Gastroesophageal sphincter (tissue), 4 donors: ENCODE measurements at regions not wholly inside any gene's neighbourhood (a gene's known extent, or its start where the extent isn't known, plus 50 kb on each side); places are given as distances from the start of the nearest gene placed in this dataset.

ENCODE experiments used
- ATAC-seq: fragments of 150-250 bp; one replicate; pipeline ENCODE4 v1.9.1; 2016; ENCODE audit warnings: mild to moderate bottlenecking, moderate library complexity
- H3K27ac ChIP-seq, 4 donors: fragments of 200-600 bp; sonication (generic) in 3 of 4; 1 replicate in 3 of 4; 2 replicates in 1 of 4; pipeline ENCODE4 v1.5.1; 2016 to 2019
- H3K27me3 ChIP-seq: fragments of 200-600 bp; sonication (generic); one replicate; pipeline ENCODE4 v1.5.1; 2019
- H3K36me3 ChIP-seq, 2 donors: fragments of 200-600 bp; sonication (generic); one replicate each; pipeline ENCODE4 v1.5.1; 2019; ENCODE audit warnings: control low read depth in 1 of 2
- H3K4me1 ChIP-seq, 3 donors: fragments of 200-600 bp; sonication (generic); 1 replicate in 2 of 3; 2 replicates in 1 of 3; pipeline ENCODE4 v1.5.1; 2016 to 2019; ENCODE audit warnings: control low read depth in 2 of 3
- H3K4me3 ChIP-seq, 2 donors: fragments of 200-600 bp; sonication (generic); one replicate each; pipeline ENCODE4 v1.5.1; 2019; ENCODE audit warnings: mild to moderate bottlenecking in 1 of 2, moderate library complexity in 1 of 2
- H3K9me3 ChIP-seq, 3 donors: fragments of 200-600 bp; sonication (generic); one replicate each; pipeline ENCODE4 v1.5.1; 2017 to 2019; ENCODE audit warnings: control low read depth in 2 of 3
- EP300 ChIP-seq: sonication (generic); formaldehyde crosslinking; IDR thresholded peaks from one replicate; pipeline ENCODE4 v1.6.1; 2017; ENCODE audit warnings: antibody characterized with exemption, mild to moderate bottlenecking
- POLR2A ChIP-seq, 2 donors: fragments of 450-650 bp; IDR thresholded peaks; one replicate each; pipeline ENCODE4 v1.6.1; 2017; ENCODE audit warnings: antibody characterized with exemption in 2 of 2, mild to moderate bottlenecking in 2 of 2, moderate library complexity in 1 of 2
- POLR2AphosphoS5 ChIP-seq: sonication (generic); formaldehyde crosslinking; IDR thresholded peaks from one replicate; pipeline ENCODE4 v1.6.1; 2017; ENCODE audit warnings: antibody characterized with exemption
- WGBS, 2 donors: methylation state at CpG; one replicate each; pipeline ENCODE4 v1.1.5; 2018; ENCODE audit warnings: low coverage in 1 of 2; 5-methylcytosine and 5-hydroxymethylcytosine counted together
- TF ChIP-seq, protein P1 (sequence below), 4 experiments: fragments of 200-600 bp in 2 of 4; fragments of 450-650 bp in 2 of 4; sonication (generic) in 1 of 4; IDR thresholded peaks; one replicate each; pipeline ENCODE4 v1.5.1; 2017 to 2019; ENCODE audit warnings: antibody characterized with exemption in 4 of 4, mild to moderate bottlenecking in 2 of 4, moderate library complexity in 2 of 4

DNA sequence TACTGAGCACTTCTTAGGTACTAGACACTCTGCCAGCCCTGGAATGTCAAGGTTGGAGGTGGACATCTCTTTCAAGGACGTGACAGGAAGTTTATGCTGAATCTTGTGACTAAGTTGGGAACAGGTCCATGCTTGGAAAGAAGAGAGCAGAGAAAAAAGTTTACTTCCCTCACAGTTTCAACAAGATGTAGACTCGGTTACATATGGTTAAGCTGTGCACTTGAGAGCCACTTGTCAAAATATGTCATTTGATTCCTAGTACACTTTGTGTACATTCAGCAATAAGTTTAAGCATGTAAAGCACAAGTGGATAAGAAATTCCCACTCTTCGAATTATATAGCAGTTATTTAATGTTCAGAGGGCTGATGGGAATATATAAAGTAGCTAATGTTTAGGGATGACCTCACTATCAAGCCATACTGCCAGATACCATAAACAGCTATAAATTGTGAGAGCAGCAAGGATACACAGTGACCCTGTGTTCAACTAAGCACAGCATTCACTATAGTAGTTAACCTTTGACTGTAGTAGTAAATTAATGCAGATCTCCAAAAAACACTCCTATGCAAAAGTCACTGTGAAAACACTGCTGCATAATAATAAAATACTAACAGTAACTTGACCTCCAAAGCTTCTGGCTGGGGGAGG, 1944.6 kb upstream of the WWC1 start:
- Histone ChIP-seq H3K36me3 (no peaks in the 10 kb centered on the region), H3K27ac (no peak overlapping the region), H3K9me3 (no peaks in the 10 kb centered on the region), H3K27me3 (no peaks in the 10 kb centered on the region), H3K4me1 (no peaks in the 10 kb centered on the region), H3K4me3 (no peak overlapping the region)
- WGBS, 2 donors: 23 to 45% methylated on average over 2 to 3 of the region's 3 CpGs
- TF ChIP-seq EP300: no peak
- TF ChIP-seq, protein P1, sequence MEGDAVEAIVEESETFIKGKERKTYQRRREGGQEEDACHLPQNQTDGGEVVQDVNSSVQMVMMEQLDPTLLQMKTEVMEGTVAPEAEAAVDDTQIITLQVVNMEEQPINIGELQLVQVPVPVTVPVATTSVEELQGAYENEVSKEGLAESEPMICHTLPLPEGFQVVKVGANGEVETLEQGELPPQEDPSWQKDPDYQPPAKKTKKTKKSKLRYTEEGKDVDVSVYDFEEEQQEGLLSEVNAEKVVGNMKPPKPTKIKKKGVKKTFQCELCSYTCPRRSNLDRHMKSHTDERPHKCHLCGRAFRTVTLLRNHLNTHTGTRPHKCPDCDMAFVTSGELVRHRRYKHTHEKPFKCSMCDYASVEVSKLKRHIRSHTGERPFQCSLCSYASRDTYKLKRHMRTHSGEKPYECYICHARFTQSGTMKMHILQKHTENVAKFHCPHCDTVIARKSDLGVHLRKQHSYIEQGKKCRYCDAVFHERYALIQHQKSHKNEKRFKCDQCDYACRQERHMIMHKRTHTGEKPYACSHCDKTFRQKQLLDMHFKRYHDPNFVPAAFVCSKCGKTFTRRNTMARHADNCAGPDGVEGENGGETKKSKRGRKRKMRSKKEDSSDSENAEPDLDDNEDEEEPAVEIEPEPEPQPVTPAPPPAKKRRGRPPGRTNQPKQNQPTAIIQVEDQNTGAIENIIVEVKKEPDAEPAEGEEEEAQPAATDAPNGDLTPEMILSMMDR (IDR thresholded peaks at IDR 0.05): no peak
- no peak for ATAC-seq

DNA sequence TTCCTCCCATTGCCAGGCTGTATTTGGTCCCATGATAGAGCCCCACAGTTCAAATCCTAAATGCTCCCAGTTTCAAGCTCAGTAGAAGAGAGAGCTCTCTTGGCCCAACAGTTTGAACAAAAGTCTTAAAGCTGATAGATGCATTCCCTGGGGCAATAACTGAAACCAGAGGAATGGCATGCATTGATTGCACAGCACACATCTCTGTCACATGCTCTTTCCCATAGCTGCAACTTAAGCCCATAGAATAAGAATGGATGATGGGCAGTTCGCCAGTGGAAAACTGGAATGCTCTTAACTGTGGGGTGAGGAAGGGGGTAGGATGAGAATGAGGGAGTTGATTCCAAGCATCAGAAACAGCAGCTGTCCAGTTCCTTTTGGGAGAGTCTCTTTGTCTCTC, 1942.4 kb upstream of the WWC1 start:
- TF ChIP-seq POLR2AphosphoS5 (no peak), EP300 (no peak), POLR2A (IDR thresholded peaks at IDR 0.05) (no peak)
- TF ChIP-seq, protein P1 (IDR thresholded peaks at IDR 0.05): no peak
- no peak for ATAC-seq
- no peak overlapping the region for H3K27ac ChIP-seq
- 64 to 80% methylated on average over 1 of the region's 1 CpG for WGBS, 2 donors
- no peaks in the 10 kb centered on the region for H3K9me3 ChIP-seq
- no peaks in the 10 kb centered on the region for H3K27me3 ChIP-seq
- no peaks in the 10 kb centered on the region for H3K36me3 ChIP-seq
- H3K4me1 ChIP-seq: no peaks in the 10 kb centered on the region
- no peak overlapping the region for H3K4me3 ChIP-seq

DNA sequence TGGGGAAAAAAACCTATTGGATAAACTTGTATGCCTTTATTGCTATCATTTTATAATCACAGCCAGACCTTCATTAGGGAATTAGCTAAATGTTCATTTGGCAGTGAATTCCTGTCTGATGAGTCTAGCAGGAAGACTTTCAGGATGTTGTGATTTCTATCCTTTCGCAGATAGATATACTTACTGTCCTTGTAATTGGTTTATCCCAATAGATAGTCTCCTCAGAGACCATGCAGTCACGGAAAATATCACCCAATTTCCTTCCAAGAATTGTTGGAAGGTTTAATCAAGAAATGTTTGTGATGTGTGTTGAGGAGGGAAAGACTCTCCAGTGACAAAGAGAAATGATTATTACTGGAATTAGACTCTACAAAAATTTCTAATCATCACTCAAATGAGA, 1937.9 kb upstream of the WWC1 start:
- H3K27ac ChIP-seq: no peak overlapping the region
- H3K36me3 ChIP-seq: no peaks in the 10 kb centered on the region
- no peak overlapping the region for H3K4me3 ChIP-seq
- no peaks in the 10 kb centered on the region for H3K27me3 ChIP-seq
- ATAC-seq: no peak
- H3K9me3 ChIP-seq: no peaks in the 10 kb centered on the region
- WGBS, 2 donors: 47 to 79% methylated on average over 2 of the region's 2 CpGs
- H3K4me1 ChIP-seq: no peaks in the 10 kb centered on the region
- TF ChIP-seq POLR2AphosphoS5 (no peak), EP300 (no peak), POLR2A (IDR thresholded peaks at IDR 0.05) (no peak)
- TF ChIP-seq, protein P1 (IDR thresholded peaks at IDR 0.05): no peak

- 43 to 91% methylated on average over 1 of the region's 1 CpG for WGBS, 2 donors
- H3K27ac ChIP-seq: no peak overlapping the region
- H3K36me3 ChIP-seq: no peaks in the 10 kb centered on the region
- no peak for ATAC-seq
- no peak overlapping the region for H3K4me3 ChIP-seq
- H3K27me3 ChIP-seq: no peaks in the 10 kb centered on the region
- no peak for TF ChIP-seq POLR2A (IDR thresholded peaks at IDR 0.05)
- TF ChIP-seq, protein P1 (IDR thresholded peaks at IDR 0.05): no peak
- TF ChIP-seq EP300: no peak
- TF ChIP-seq POLR2AphosphoS5: no peak
- no peaks in the 10 kb centered on the region for H3K9me3 ChIP-seq
- H3K4me1 ChIP-seq: no peaks in the 10 kb centered on the region
Measured at GRCh38 chr5:166354332-166354731, 1937.1 kb upstream of the WWC1 start.

DNA sequence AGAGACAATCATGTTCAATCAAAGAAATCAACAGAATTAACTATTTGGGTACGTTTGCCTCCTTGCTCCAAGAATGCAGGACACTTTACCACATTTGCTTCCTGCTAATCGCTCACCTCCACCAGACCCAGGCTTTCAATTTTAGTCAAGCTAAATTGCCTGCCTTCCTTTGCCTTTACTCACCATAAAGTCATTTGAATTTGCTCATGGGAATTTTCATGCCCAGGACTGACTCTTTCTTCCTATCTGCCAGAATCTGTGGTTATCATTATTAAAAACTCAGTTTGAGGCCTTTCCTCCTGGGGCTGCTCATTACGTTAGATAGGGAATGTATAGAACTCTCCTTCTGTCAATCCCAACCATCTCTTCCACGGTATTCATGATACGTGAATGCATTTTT, 1935.3 kb upstream of the WWC1 start:
- Histone ChIP-seq H3K4me1 (no peaks in the 10 kb centered on the region), H3K9me3 (no peaks in the 10 kb centered on the region), H3K36me3 (no peaks in the 10 kb centered on the region), H3K27me3 (no peaks in the 10 kb centered on the region), H3K4me3 (no peak overlapping the region), H3K27ac (no peak overlapping the region)
- no peak for ATAC-seq
- TF ChIP-seq EP300: no peak
- no peak for TF ChIP-seq POLR2A (IDR thresholded peaks at IDR 0.05)
- no peak for TF ChIP-seq POLR2AphosphoS5
- TF ChIP-seq, protein P1 (IDR thresholded peaks at IDR 0.05): no peak
- 77 to 83% methylated on average over 5 of the region's 5 CpGs for WGBS, 2 donors
